Endothelial cell of umbilical vein (primary cell): ENCODE measurements at regions not wholly inside any gene's neighbourhood (a gene's known extent, or its start where the extent isn't known, plus 50 kb on each side); places are given as distances from the start of the nearest gene placed in this dataset.

Source experiments
- BruUV-seq: library from RNA; stranded (reverse); fragments of 400-500 nt; replicated peaks from 2 replicates; lab custom pipeline; 2021; lab: Mats Ljungman, UMichigan
- CTCF ChIA-PET: fragments of 300-600, 350-600 bp; sonication (Branson Sonifier 250); formaldehyde crosslinking; loops from one replicate; lab custom pipeline; 2021; ENCODE audit warnings: antibody characterized with exemption, inconsistent platforms; lab: Charles Lee
- POLR2A ChIA-PET: fragments of 300-600, 350-600 bp; sonication (Branson Sonifier 250); formaldehyde crosslinking; loops from one replicate; lab custom pipeline; 2021; ENCODE audit warnings: antibody characterized with exemption, inconsistent platforms; lab: Charles Lee
- DNase-seq: peaks from one replicate; pipeline ENCODE4 v3.0.0-alpha.2; 2011; ENCODE audit warnings: low read depth, low spot score
- FAIRE-seq: peaks from 2 replicates; lab custom pipeline; 2011; peaks lifted over from hg19 to GRCh38; lab: Jason Lieb, UNC
- H2AFZ ChIP-seq: 2 replicates; pipeline ENCODE4 v1.6.0; 2012; ENCODE audit warnings: low read depth, low read length, control low read depth, inconsistent platforms
- H3K27ac ChIP-seq: 2 replicates; pipeline ENCODE4 v1.5.1; 2011; ENCODE audit warnings: low read depth, mild to moderate bottlenecking, control low read depth, low read length, moderate library complexity; ENCODE audit not compliant: insufficient read depth
- H3K27me3 ChIP-seq, 2 experiments: 2 replicates each; pipeline versions ENCODE4 v1.6.0 to v1.6.1; 2011; ENCODE audit warnings: low read length in 2 of 2, mixed read lengths in 1 of 2; ENCODE audit not compliant: control insufficient read depth in 2 of 2, insufficient read depth in 2 of 2
- H3K36me3 ChIP-seq, 2 experiments: 2 replicates in 1 of 2; 3 replicates in 1 of 2; pipeline ENCODE4 v1.5.1; 2011; ENCODE audit warnings: low read length in 2 of 2, mild to moderate bottlenecking in 1 of 2, moderate library complexity in 1 of 2; ENCODE audit not compliant: control insufficient read depth in 2 of 2, insufficient read depth in 2 of 2; ENCODE audit errors: extremely low read depth in 1 of 2
- H3K4me1 ChIP-seq: 3 replicates; pipeline ENCODE4 v1.5.1; 2011; ENCODE audit warnings: mild to moderate bottlenecking, low read length; ENCODE audit not compliant: control insufficient read depth, insufficient read depth; ENCODE audit errors: extremely low read depth
- H3K4me2 ChIP-seq: 2 replicates; pipeline ENCODE4 v1.6.1; 2011; ENCODE audit warnings: low read length, control low read depth, mixed read lengths; ENCODE audit not compliant: insufficient read depth
- H3K4me3 ChIP-seq, 3 experiments: fragments of 200-600 bp in 1 of 3; sonication (generic), shearing (Covaris generic) in 1 of 3; replicated peaks in 1 of 3; 2 replicates each; pipeline ENCODE4 v1.5.1; 2011 to 2016; ENCODE audit warnings: control low read depth in 3 of 3, low read length in 3 of 3, mild to moderate bottlenecking in 2 of 3, inconsistent platforms in 1 of 3, low read depth in 1 of 3, moderate library complexity in 1 of 3; ENCODE audit not compliant: insufficient read depth in 1 of 3
- H3K79me2 ChIP-seq: 2 replicates; pipeline ENCODE4 v1.6.0; 2012; ENCODE audit warnings: low read length, inconsistent platforms; ENCODE audit not compliant: control insufficient read depth, insufficient read depth
- H3K9ac ChIP-seq: replicated peaks from 2 replicates; pipeline ENCODE3; 2011; ENCODE audit warnings: low read length, control low read depth; ENCODE audit not compliant: insufficient read depth; ENCODE audit errors: extremely low read depth
- H3K9me1 ChIP-seq: replicated peaks from 3 replicates; pipeline ENCODE4 v1.6.0; 2011; ENCODE audit warnings: mild to moderate bottlenecking, low read length; ENCODE audit not compliant: control insufficient read depth, insufficient read depth; ENCODE audit errors: extremely low read depth
- H3K9me3 ChIP-seq: replicated peaks from 2 replicates; pipeline ENCODE4 v1.5.1; 2012; ENCODE audit warnings: low read length, inconsistent platforms; ENCODE audit not compliant: control insufficient read depth, insufficient read depth
- H4K20me1 ChIP-seq: replicated peaks from 2 replicates; pipeline ENCODE3; 2011; ENCODE audit warnings: mild to moderate bottlenecking, low read length; ENCODE audit not compliant: control insufficient read depth, insufficient read depth; ENCODE audit errors: extremely low read depth
- EZH2 ChIP-seq: IDR thresholded peaks from 2 replicates; pipeline ENCODE4 v1.6.1; 2012; ENCODE audit warnings: borderline replicate concordance, low read depth, mild to moderate bottlenecking, moderate library complexity, low read length, inconsistent platforms; ENCODE audit not compliant: severe bottlenecking
- FOS ChIP-seq: IDR thresholded peaks from 2 replicates; pipeline ENCODE4 v1.6.1; 2011; ENCODE audit warnings: mild to moderate bottlenecking, low read length, moderate library complexity, borderline replicate concordance; ENCODE audit not compliant: insufficient read depth
- GATA2 ChIP-seq: IDR thresholded peaks from 2 replicates; pipeline ENCODE4 v1.7.0; 2011; ENCODE audit warnings: low read depth, mild to moderate bottlenecking, moderate library complexity, mixed read lengths, low read length; ENCODE audit not compliant: insufficient read length, insufficient read depth
- JUN ChIP-seq: IDR thresholded peaks from 2 replicates; pipeline ENCODE4 v1.6.1; 2011; ENCODE audit warnings: borderline replicate concordance, low read depth; ENCODE audit not compliant: insufficient read length, insufficient read depth
- MYC ChIP-seq: IDR thresholded peaks from one replicate; pipeline ENCODE4 v1.6.1; 2011; ENCODE audit warnings: mild to moderate bottlenecking, low read depth, low read length
- POLR2A ChIP-seq: IDR thresholded peaks from 2 replicates; pipeline ENCODE4 v1.6.1; 2012; ENCODE audit warnings: low read depth, mild to moderate bottlenecking, control low read depth, low read length
- POLR2AphosphoS5 ChIP-seq: IDR thresholded peaks from 2 replicates; pipeline ENCODE4 v1.6.1; 2012; ENCODE audit warnings: low read depth, mild to moderate bottlenecking, control low read depth, low read length, moderate library complexity; ENCODE audit not compliant: insufficient read depth
- dilution Hi-C: fragments of 300-500 bp; cut with MboI; formaldehyde crosslinking; loops from one replicate; pipeline ENCODE4 v1.15.0; 2019; ENCODE audit warnings: low sequenced_read_pairs; ENCODE audit not compliant: extremely low pct_ligation_motif_present
- intact Hi-C: fragments of 100-400 bp; cut with micrococcal nuclease; formaldehyde crosslinking; loops from one replicate; pipeline ENCODE4 v1.10.0; 2022
- TF ChIP-seq, protein P1 (sequence below), 2 donors: IDR thresholded peaks; 1 replicate in 1 of 2; 2 replicates in 1 of 2; pipeline ENCODE4 v1.5.1; 2011; ENCODE audit warnings: low read length in 2 of 2, mild to moderate bottlenecking in 2 of 2, moderate library complexity in 2 of 2, control low read depth in 1 of 2, inconsistent platforms in 1 of 2, low read depth in 1 of 2; ENCODE audit not compliant: insufficient read depth in 1 of 2; ENCODE audit errors: extremely low read depth in 1 of 2
- TF ChIP-seq, protein P2 (sequence below): IDR thresholded peaks from 2 replicates; pipeline ENCODE4 v1.6.1; 2011; ENCODE audit not compliant: insufficient read depth, insufficient read length

DNA sequence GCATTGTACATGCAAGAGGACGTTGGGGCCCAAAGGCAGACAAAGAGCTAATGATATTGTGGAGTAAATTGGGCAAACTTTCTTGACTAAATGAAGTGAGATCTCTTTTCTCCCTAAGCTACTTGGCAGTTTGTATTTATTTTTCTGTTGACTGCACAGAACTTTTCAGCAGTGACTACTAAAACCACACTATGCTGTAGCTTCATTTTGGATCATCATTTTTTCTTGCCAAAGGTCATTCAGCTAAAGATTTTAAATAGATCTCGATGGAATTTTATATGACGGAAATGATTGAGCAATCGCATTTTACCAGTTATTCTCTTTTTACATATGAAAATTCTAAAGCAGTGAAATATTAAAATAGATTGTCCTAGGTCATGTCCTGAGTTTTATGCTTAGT lies 286.1 kb upstream of the ACTBL2 start:
- ChIA-PET POLR2A (no interaction called here), CTCF (interaction anchor here (1.0 kb wide), 1 partner anchor 475 kb away, joined by 3 read pairs; no protein-coding TSS in a partner anchor)
- no peaks in the 10 kb centered on the region for H3K79me2 ChIP-seq
- no peaks in the 10 kb centered on the region for H3K27me3 ChIP-seq
- H3K9me1 ChIP-seq, result no peaks in the 10 kb centered on the region
- no peak overlapping the region for H3K27ac ChIP-seq
- no peak for DNase-seq
- H3K4me1 ChIP-seq, result no peaks in the 10 kb centered on the region
- no peaks in the 10 kb centered on the region for H3K36me3 ChIP-seq
- FAIRE-seq, result no peak
- H3K9ac ChIP-seq, result no peak overlapping the region
- H3K4me2 ChIP-seq, result no peak overlapping the region
- no peaks in the 10 kb centered on the region for H4K20me1 ChIP-seq
- no peaks in the 10 kb centered on the region for H3K9me3 ChIP-seq
- intact Hi-C loops (no loop called here), dilution Hi-C loops (no loop called here)
- no TSS peak for BruUV-seq
- TF ChIP-seq MYC, result no peak
- no peak overlapping the region for H3K4me3 ChIP-seq
- H2AFZ ChIP-seq, result no peak overlapping the region

DNA sequence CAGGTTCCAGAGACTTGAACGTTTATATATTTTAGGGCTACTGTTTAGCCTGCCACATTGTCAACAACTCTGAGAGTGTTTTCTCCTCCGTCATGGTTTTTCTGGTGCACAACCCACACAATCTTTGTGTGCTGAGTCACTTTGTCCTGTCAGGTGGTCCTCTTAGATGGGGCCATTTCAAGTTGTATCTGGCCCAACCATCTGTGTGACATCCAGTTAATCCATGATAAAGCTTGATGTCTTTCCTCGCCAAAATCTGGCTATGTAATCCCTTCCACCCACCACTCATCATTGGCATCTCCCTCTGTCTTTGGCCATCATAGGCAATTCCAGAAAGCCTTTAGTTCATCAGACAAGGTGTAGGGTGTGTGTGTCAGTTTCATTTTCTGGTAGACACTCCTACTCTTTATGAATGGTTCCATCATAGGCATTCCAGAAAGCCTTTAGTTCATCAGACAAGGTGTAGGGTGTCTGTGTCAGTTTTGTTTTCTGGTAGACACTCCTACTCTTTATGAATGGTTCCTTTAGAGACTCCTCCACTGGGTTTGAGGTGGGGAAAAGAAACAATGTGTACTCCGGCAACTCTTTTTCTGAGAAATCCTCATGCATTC lies 282.0 kb upstream of the ACTBL2 start:
- H4K20me1 ChIP-seq, result no peaks in the 10 kb centered on the region
- no peaks in the 10 kb centered on the region for H3K9me3 ChIP-seq
- dilution Hi-C loops (no loop called here), intact Hi-C loops (no loop called here)
- H2AFZ ChIP-seq, result no peak overlapping the region
- TF ChIP-seq, protein P1, sequence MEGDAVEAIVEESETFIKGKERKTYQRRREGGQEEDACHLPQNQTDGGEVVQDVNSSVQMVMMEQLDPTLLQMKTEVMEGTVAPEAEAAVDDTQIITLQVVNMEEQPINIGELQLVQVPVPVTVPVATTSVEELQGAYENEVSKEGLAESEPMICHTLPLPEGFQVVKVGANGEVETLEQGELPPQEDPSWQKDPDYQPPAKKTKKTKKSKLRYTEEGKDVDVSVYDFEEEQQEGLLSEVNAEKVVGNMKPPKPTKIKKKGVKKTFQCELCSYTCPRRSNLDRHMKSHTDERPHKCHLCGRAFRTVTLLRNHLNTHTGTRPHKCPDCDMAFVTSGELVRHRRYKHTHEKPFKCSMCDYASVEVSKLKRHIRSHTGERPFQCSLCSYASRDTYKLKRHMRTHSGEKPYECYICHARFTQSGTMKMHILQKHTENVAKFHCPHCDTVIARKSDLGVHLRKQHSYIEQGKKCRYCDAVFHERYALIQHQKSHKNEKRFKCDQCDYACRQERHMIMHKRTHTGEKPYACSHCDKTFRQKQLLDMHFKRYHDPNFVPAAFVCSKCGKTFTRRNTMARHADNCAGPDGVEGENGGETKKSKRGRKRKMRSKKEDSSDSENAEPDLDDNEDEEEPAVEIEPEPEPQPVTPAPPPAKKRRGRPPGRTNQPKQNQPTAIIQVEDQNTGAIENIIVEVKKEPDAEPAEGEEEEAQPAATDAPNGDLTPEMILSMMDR (IDR thresholded peaks at IDR 0.05; ENCODE audit: extremely low read depth in 1 of 2, insufficient read depth in 1 of 2, low read depth in 1 of 2, low read length in 2 of 2), result no peak
- TF ChIP-seq MYC, result no peak
- no peak for TF ChIP-seq JUN
- TF ChIP-seq EZH2, result no peak
- TF ChIP-seq GATA2, result no peak
- no peak for TF ChIP-seq POLR2AphosphoS5
- no peak for TF ChIP-seq FOS
- TF ChIP-seq, protein P2, sequence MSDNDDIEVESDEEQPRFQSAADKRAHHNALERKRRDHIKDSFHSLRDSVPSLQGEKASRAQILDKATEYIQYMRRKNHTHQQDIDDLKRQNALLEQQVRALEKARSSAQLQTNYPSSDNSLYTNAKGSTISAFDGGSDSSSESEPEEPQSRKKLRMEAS, result no peak
- no peak for TF ChIP-seq POLR2A
- H3K9me1 ChIP-seq, result no peaks in the 10 kb centered on the region
- H3K27ac ChIP-seq, result no peak overlapping the region
- POLR2A ChIA-PET, result no interaction called here
- no TSS peak for BruUV-seq
- no peaks in the 10 kb centered on the region for H3K36me3 ChIP-seq
- H3K79me2 ChIP-seq, result no peaks in the 10 kb centered on the region
- DNase-seq (no peak), FAIRE-seq (no peak)
- CTCF ChIA-PET, result no interaction called here
- no peaks in the 10 kb centered on the region for H3K27me3 ChIP-seq
- H3K4me3 ChIP-seq, result no peak overlapping the region
- no peaks in the 10 kb centered on the region for H3K4me1 ChIP-seq
- no peak overlapping the region for H3K4me2 ChIP-seq
- H3K9ac ChIP-seq, result no peak overlapping the region
